ENCODE measurements at regions not wholly inside any gene's neighbourhood (a gene's known extent, or its start where the extent isn't known, plus 50 kb on each side); places are given as distances from the start of the nearest gene placed in this dataset.

DNA sequence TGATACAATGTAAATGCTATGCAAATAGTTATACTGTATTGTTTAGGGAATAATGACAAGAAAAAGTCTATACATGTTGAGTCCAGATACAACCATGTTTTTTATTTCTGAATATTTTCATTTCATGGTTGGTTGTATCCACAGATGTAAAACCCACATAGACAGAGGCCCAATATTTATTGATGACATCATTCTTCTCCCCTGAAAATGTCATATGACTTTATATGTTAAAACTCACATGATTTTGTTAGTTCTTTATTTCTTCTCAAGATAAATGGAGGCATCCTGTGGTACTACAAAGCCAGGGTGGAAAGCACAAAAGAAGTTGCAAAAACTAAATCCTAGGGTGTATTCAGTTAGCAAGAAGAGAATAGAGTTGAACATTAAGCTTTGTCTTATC lies 149.3 kb upstream of the GLRA2 start:
- no peak for TF ChIP-seq POLR2A (IDR thresholded peaks at IDR 0.05)
- TF ChIP-seq, protein P1, sequence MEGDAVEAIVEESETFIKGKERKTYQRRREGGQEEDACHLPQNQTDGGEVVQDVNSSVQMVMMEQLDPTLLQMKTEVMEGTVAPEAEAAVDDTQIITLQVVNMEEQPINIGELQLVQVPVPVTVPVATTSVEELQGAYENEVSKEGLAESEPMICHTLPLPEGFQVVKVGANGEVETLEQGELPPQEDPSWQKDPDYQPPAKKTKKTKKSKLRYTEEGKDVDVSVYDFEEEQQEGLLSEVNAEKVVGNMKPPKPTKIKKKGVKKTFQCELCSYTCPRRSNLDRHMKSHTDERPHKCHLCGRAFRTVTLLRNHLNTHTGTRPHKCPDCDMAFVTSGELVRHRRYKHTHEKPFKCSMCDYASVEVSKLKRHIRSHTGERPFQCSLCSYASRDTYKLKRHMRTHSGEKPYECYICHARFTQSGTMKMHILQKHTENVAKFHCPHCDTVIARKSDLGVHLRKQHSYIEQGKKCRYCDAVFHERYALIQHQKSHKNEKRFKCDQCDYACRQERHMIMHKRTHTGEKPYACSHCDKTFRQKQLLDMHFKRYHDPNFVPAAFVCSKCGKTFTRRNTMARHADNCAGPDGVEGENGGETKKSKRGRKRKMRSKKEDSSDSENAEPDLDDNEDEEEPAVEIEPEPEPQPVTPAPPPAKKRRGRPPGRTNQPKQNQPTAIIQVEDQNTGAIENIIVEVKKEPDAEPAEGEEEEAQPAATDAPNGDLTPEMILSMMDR (IDR thresholded peaks at IDR 0.05), result no peak

Measured in heart left ventricle (tissue), 13 donors.